ENCODE measurements at regions not wholly inside any gene's neighbourhood (a gene's known extent, or its start where the extent isn't known, plus 50 kb on each side); places are given as distances from the start of the nearest gene placed in this dataset.
A peak's percentile ranks its signal among the peaks of the same experiment; 100 is the strongest.

DNA sequence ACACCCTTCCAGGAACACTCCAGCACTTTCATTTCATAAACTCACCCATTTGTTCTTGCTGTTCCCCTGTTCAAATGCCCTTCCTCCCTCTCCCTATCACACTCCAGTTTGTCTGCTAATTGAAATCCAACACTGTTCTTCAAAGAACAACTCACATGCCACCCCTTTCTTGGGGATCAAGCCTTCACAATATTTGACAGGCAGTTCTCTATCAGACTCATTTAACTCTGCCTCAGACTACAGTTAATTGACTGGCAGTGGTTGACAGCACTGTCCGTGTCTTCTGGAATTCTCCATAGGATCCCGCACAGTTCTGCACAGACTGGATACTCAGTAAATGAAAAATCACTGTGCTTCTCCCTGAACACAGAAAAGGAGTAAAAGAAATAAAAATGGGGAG lies 87.8 kb downstream of the PMP22 start:
- no peaks in the 10 kb centered on the region for H3K4me1 ChIP-seq (ENCODE audit: low read length)
- no peaks in the 10 kb centered on the region for H3K79me2 ChIP-seq (ENCODE audit: low read length)
- H3K4me2 ChIP-seq (ENCODE audit: low read length) = no peak overlapping the region
- H3K9ac ChIP-seq (ENCODE audit: low read length) = no peak overlapping the region
- no peaks in the 10 kb centered on the region for H4K20me1 ChIP-seq (ENCODE audit: insufficient read depth, low read length)
- no peaks in the 10 kb centered on the region; the same call in 1 of the 2 replicates for H3K27me3 ChIP-seq (ENCODE audit: low read depth, low read length)
- no peak overlapping the region for H3K27ac ChIP-seq (ENCODE audit: low read length)
- no peaks in the 10 kb centered on the region for H3K9me3 ChIP-seq (ENCODE audit: insufficient read depth, low read length)
- H3K4me3 ChIP-seq (ENCODE audit: low read length) = no peak overlapping the region
- H2AFZ ChIP-seq (ENCODE audit: low read depth, low read length) = no peak overlapping the region
- no peak for TF ChIP-seq EZH2phosphoT487 (IDR thresholded peaks at IDR 0.05; ENCODE audit: low read depth)
- no peak for TF ChIP-seq CTCF (IDR thresholded peaks at IDR 0.05; ENCODE audit: low read depth, low read length)
- H3K36me3 ChIP-seq (replicated peaks; ENCODE audit: low read depth, low read length) = no peaks in the 10 kb centered on the region

GRCh38 chr17:15175356-15175755 lies 89.8 kb downstream of the PMP22 start:
- Histone ChIP-seq H3K4me1 (ENCODE audit: low read length) (no peaks in the 10 kb centered on the region), H3K27ac (ENCODE audit: low read length) (no peak overlapping the region), H3K9me3 (ENCODE audit: insufficient read depth, low read length) (no peaks in the 10 kb centered on the region), H3K36me3 (replicated peaks; ENCODE audit: low read depth, low read length) (no peaks in the 10 kb centered on the region), H3K9ac (ENCODE audit: low read length) (no peak overlapping the region), H3K27me3 (ENCODE audit: low read depth, low read length) (no peaks in the 10 kb centered on the region; the same call in 1 of the 2 replicates), H2AFZ (ENCODE audit: low read depth, low read length) (no peak overlapping the region), H3K79me2 (ENCODE audit: low read length) (no peaks in the 10 kb centered on the region), H3K4me3 (ENCODE audit: low read length) (no peak overlapping the region), H4K20me1 (ENCODE audit: insufficient read depth, low read length) (no peaks in the 10 kb centered on the region), H3K4me2 (ENCODE audit: low read length) (no peak overlapping the region)
- no peak for TF ChIP-seq CTCF (IDR thresholded peaks at IDR 0.05; ENCODE audit: low read depth, low read length)
- no peak for TF ChIP-seq EZH2phosphoT487 (IDR thresholded peaks at IDR 0.05; ENCODE audit: low read depth)

DNA sequence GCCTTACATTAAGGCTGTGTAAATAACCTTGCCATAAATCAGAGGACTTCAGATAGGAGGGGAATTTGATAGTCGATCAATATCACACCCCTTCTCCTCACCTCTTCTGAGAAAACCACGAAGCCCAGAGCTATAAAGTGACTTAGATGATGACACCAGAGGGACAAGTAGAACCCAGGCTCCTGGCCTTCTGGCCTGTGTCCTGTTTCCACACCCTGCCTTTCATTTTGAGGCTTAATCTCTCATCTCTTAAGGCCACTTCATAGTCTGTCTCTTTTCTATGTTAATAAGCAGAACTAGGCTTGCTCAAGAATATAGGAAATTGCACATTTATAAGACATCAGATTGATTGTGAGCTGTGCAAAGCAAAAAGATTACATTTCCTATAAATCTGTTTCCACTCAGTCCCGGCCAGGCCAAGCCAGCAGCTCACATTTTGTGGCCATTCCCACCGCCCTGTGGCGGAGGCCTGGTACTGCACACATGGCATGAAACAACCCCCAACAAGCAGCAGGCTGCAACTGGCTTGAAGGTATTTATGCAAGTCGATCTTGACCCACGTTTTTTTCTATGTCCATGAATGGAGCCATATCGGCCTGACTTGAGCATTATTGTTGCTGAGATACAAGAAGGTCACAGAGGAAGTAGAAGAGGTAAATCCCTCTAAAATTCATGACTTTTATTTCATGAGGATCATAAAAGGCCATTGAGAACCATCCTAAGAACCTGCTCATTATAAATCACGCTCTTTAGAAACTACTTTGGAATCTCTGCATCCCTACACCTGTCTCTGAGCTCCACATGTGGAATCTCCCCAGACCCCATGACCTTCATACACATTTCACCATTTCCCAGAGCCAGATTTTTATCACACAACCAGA lies 93.7 kb downstream of the PMP22 start:
- H2AFZ ChIP-seq (ENCODE audit: low read depth, low read length) = no peak overlapping the region
- no peaks in the 10 kb centered on the region for H3K36me3 ChIP-seq (replicated peaks; ENCODE audit: low read depth, low read length)
- no peak overlapping the region for H3K4me3 ChIP-seq (ENCODE audit: low read length)
- H3K4me1 ChIP-seq (ENCODE audit: low read length) = no peaks in the 10 kb centered on the region
- H3K9ac ChIP-seq (ENCODE audit: low read length) = no peak overlapping the region
- H3K4me2 ChIP-seq (ENCODE audit: low read length) = no peak overlapping the region
- no peak overlapping the region for H3K27ac ChIP-seq (ENCODE audit: low read length)
- no peaks in the 10 kb centered on the region for H3K9me3 ChIP-seq (ENCODE audit: insufficient read depth, low read length)
- no peak for TF ChIP-seq EZH2phosphoT487 (IDR thresholded peaks at IDR 0.05; ENCODE audit: low read depth)
- TF ChIP-seq CTCF (IDR thresholded peaks at IDR 0.05; ENCODE audit: low read depth, low read length) = peak; percentile 48
- H3K27me3 ChIP-seq (ENCODE audit: low read depth, low read length) = no peaks in the 10 kb centered on the region
- H4K20me1 ChIP-seq (ENCODE audit: insufficient read depth, low read length) = no peaks in the 10 kb centered on the region
- no peaks in the 10 kb centered on the region for H3K79me2 ChIP-seq (ENCODE audit: low read length)

- Histone ChIP-seq H3K9ac (ENCODE audit: low read length) (no peak overlapping the region), H2AFZ (ENCODE audit: low read depth, low read length) (no peak overlapping the region), H3K27ac (ENCODE audit: low read length) (no peak overlapping the region), H3K4me3 (ENCODE audit: low read length) (no peak overlapping the region), H3K4me2 (ENCODE audit: low read length) (no peak overlapping the region), H3K4me1 (ENCODE audit: low read length) (no peaks in the 10 kb centered on the region), H3K9me3 (ENCODE audit: insufficient read depth, low read length) (no peaks in the 10 kb centered on the region), H4K20me1 (ENCODE audit: insufficient read depth, low read length) (no peaks in the 10 kb centered on the region), H3K36me3 (replicated peaks; ENCODE audit: low read depth, low read length) (no peaks in the 10 kb centered on the region), H3K79me2 (ENCODE audit: low read length) (no peaks in the 10 kb centered on the region), H3K27me3 (ENCODE audit: low read depth, low read length) (no peaks in the 10 kb centered on the region)
- TF ChIP-seq EZH2phosphoT487 (IDR thresholded peaks at IDR 0.05; ENCODE audit: low read depth) (no peak), CTCF (IDR thresholded peaks at IDR 0.05; ENCODE audit: low read depth, low read length) (no peak)
Observed at GRCh38 chr17:15169676-15170075, 95.5 kb downstream of the PMP22 start.
